AG09319 (cell line): ENCODE measurements at regions not wholly inside any gene's neighbourhood (a gene's known extent, or its start where the extent isn't known, plus 50 kb on each side); places are given as distances from the start of the nearest gene placed in this dataset.
A peak's percentile ranks its signal among the peaks of the same experiment; 100 is the strongest.

Experiments
- DNase-seq: peaks from one replicate; pipeline ENCODE4 v3.0.0-alpha.2; 2010; ENCODE audit warnings: low read depth; ENCODE audit errors: extremely low read depth
- CTCF ChIP-seq: IDR thresholded peaks from 2 replicates; pipeline ENCODE4 v1.5.1; 2011; ENCODE audit warnings: low read depth, mild to moderate bottlenecking, inconsistent platforms, low read length, moderate library complexity

- TF ChIP-seq CTCF = no peak
- no peak for DNase-seq
Measured at GRCh38 chr7:130958846-130959245, 224.8 kb upstream of the KLF14 start.

GRCh38 chr7:130959743-130960207 lies 225.8 kb upstream of the KLF14 start:
- peak; percentile 64 for DNase-seq
- peak; percentile 65 for TF ChIP-seq CTCF

GRCh38 chr7:130960208-130960988 lies 226.4 kb upstream of the KLF14 start:
- no peak for TF ChIP-seq CTCF
- peak; percentile 95 for DNase-seq

- no peak for TF ChIP-seq CTCF
- no peak for DNase-seq
Measured at GRCh38 chr7:130961128-130961601, 227.2 kb upstream of the KLF14 start.

GRCh38 chr7:130962109-130962508 lies 228.1 kb upstream of the KLF14 start:
- no peak for TF ChIP-seq CTCF
- DNase-seq = no peak

- no peak for TF ChIP-seq CTCF
- DNase-seq = no peak
Measured at GRCh38 chr7:130963339-130963738, 229.3 kb upstream of the KLF14 start.

GRCh38 chr7:130965515-130965914 lies 231.5 kb upstream of the KLF14 start:
- no peak for TF ChIP-seq CTCF
- DNase-seq = no peak
